GM23338 (cell line): ENCODE measurements at regions not wholly inside any gene's neighbourhood (a gene's known extent, or its start where the extent isn't known, plus 50 kb on each side); places are given as distances from the start of the nearest gene placed in this dataset.

Experiments used
- CTCF ChIP-seq, 2 experiments: fragments of 200-600 bp in 1 of 2; sonication (generic) in 1 of 2; conservative IDR thresholded peaks; 2 replicates each; pipeline versions ENCODE4 v1.5.1 to v1.6.1; 2016 to 2017; ENCODE audit warnings: antibody characterized with exemption in 2 of 2, low read depth in 2 of 2, mild to moderate bottlenecking in 2 of 2, moderate library complexity in 1 of 2
- ETS1 ChIP-seq: IDR thresholded peaks from 2 replicates; pipeline ENCODE4 v1.6.1; 2016; ENCODE audit warnings: antibody characterized with exemption
- EZH2 ChIP-seq: fragments of 200-600 bp; sonication (generic); IDR thresholded peaks from one replicate; pipeline ENCODE4 v1.8.0; 2017; ENCODE audit warnings: antibody characterized with exemption, mild to moderate bottlenecking, low read depth; ENCODE audit not compliant: unreplicated experiment
- POLR2AphosphoS5 ChIP-seq: IDR thresholded peaks from 2 replicates; pipeline ENCODE4 v1.6.1; 2016; ENCODE audit warnings: antibody characterized with exemption, low read depth
- ZNF114 ChIP-seq: fragments of 250-450 bp; sonication (Bioruptor Pico); IDR thresholded peaks from 2 replicates; pipeline ENCODE4 v1.5.0; 2020; ENCODE audit warnings: mild to moderate bottlenecking, moderate library complexity

GRCh38 chr7:131015657-131015958, 281.6 kb upstream of the KLF14 start:
- TF ChIP-seq CTCF (conservative IDR thresholded peaks at IDR 0.05; ENCODE audit: low read depth in 2 of 2) = no peak
- no peak for TF ChIP-seq ZNF114
- no peak for TF ChIP-seq POLR2AphosphoS5
- no peak for TF ChIP-seq EZH2
- no peak for TF ChIP-seq ETS1
